DND-41 (cell line): ENCODE measurements at regions not wholly inside any gene's neighbourhood (a gene's known extent, or its start where the extent isn't known, plus 50 kb on each side); places are given as distances from the start of the nearest gene placed in this dataset.
"Not testable (repeated sequence)": the region's sequence is repeated elsewhere in the genome, so short reads cannot be mapped to it uniquely, and the experiment has no call there.

Experiments used
- ATAC-seq: fragments of 200-7000 bp; cut with Tn5 transposase; 3 replicates; pipeline ENCODE4 v1.9.1; 2021; ENCODE audit warnings: low read depth; ENCODE audit not compliant: insufficient read depth
- DNase-seq: peaks from one replicate; pipeline ENCODE4 v3.0.0-alpha.2; 2020
- H2AFZ ChIP-seq: 2 replicates; pipeline ENCODE4 v1.6.0; 2012; ENCODE audit warnings: low read depth, low read length
- H3K27ac ChIP-seq: 2 replicates; pipeline ENCODE4 v1.5.1; 2012; ENCODE audit warnings: low read length, inconsistent platforms
- H3K27me3 ChIP-seq: fragments of 200-600 bp; sonication (generic); 2 replicates; pipeline ENCODE4 v1.6.0; 2012; ENCODE audit warnings: low read length, mild to moderate bottlenecking, inconsistent platforms; ENCODE audit not compliant: insufficient read depth, poor library complexity
- H3K36me3 ChIP-seq: 2 replicates; pipeline ENCODE4 v1.5.1; 2012; ENCODE audit warnings: low read length, inconsistent platforms; ENCODE audit not compliant: insufficient read depth
- H3K4me1 ChIP-seq: 2 replicates; pipeline ENCODE4 v1.5.1; 2012; ENCODE audit warnings: mild to moderate bottlenecking, low read length; ENCODE audit not compliant: insufficient read depth
- H3K4me2 ChIP-seq: 2 replicates; pipeline ENCODE4 v1.6.0; 2012; ENCODE audit warnings: mild to moderate bottlenecking, moderate library complexity, low read length, inconsistent platforms; ENCODE audit not compliant: insufficient read depth
- H3K4me3 ChIP-seq, 2 experiments: fragments of 200-600 bp in 1 of 2; shearing (Covaris generic) in 1 of 2; 2 replicates each; pipeline ENCODE4 v1.5.1; 2012 to 2016; ENCODE audit warnings: inconsistent platforms in 2 of 2, low read length in 2 of 2, mild to moderate bottlenecking in 2 of 2, low read depth in 1 of 2, moderate library complexity in 1 of 2
- H3K79me2 ChIP-seq: 2 replicates; pipeline ENCODE4 v1.6.0; 2012; ENCODE audit warnings: low read length, inconsistent platforms; ENCODE audit not compliant: insufficient read depth
- H3K9ac ChIP-seq: 2 replicates; pipeline ENCODE4 v1.6.0; 2012; ENCODE audit warnings: low read depth, mild to moderate bottlenecking, inconsistent platforms, low read length, moderate library complexity
- H3K9me3 ChIP-seq: 2 replicates; pipeline ENCODE4 v1.5.1; 2012; ENCODE audit warnings: low read length, moderate library complexity, mild to moderate bottlenecking, inconsistent platforms; ENCODE audit not compliant: insufficient read depth, severe bottlenecking
- H4K20me1 ChIP-seq: 2 replicates; pipeline ENCODE4 v1.6.0; 2012; ENCODE audit warnings: low read length; ENCODE audit not compliant: insufficient read depth
- EZH2 ChIP-seq: IDR thresholded peaks from 3 replicates; pipeline ENCODE4 v1.6.1; 2012; ENCODE audit warnings: borderline replicate concordance, low read depth, mild to moderate bottlenecking, moderate library complexity, low read length, inconsistent platforms; ENCODE audit not compliant: severe bottlenecking
- TF ChIP-seq, protein P1 (sequence below): IDR thresholded peaks from 2 replicates; pipeline ENCODE4 v1.5.1; 2012; ENCODE audit warnings: borderline replicate concordance, low read length, moderate library complexity, mild to moderate bottlenecking; ENCODE audit not compliant: poor library complexity, severe bottlenecking; ENCODE audit errors: extremely low read depth

- not testable (repeated sequence) for H3K79me2 ChIP-seq, H3K4me3 ChIP-seq, H3K27me3 ChIP-seq, DNase-seq, H4K20me1 ChIP-seq, H3K27ac ChIP-seq, ATAC-seq, H3K9ac ChIP-seq, H2AFZ ChIP-seq, H3K9me3 ChIP-seq, H3K4me2 ChIP-seq, H3K36me3 ChIP-seq, H3K4me1 ChIP-seq
These were observed 151.2 kb downstream of the TBC1D2B start for GRCh38 chr15:77926296-77926695.

- not testable (repeated sequence) for H4K20me1 ChIP-seq, H3K4me1 ChIP-seq, H3K9me3 ChIP-seq, H2AFZ ChIP-seq, H3K4me3 ChIP-seq, H3K27me3 ChIP-seq, H3K36me3 ChIP-seq, ATAC-seq, H3K79me2 ChIP-seq, H3K27ac ChIP-seq, H3K4me2 ChIP-seq, H3K9ac ChIP-seq, DNase-seq
These were observed 152.4 kb downstream of the TBC1D2B start for GRCh38 chr15:77925101-77925500.

DNA sequence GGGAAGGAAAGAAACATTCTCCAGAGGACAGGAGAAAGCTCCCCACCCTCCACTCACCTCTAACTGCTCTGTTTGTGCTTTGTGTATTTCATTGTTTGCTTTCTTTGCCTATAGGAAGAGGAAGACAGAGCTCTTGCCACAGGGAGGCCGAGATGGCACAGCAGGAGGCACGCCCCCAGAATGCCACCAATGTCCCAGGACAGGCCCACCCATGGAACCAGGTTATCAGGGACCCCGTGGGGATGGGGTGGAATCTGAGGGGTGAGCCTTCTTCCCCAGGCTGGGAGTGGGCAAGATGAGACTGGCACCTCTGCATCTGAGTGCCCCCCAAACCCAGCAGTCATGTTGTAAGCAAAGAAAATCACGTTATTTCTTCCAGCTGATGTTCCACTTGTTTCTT, 155.8 kb downstream of the TBC1D2B start:
- Histone ChIP-seq H3K79me2 (no peaks in the 10 kb centered on the region), H4K20me1 (no peaks in the 10 kb centered on the region), H2AFZ (no peak overlapping the region), H3K4me1 (no peaks in the 10 kb centered on the region), H3K9me3 (no peaks in the 10 kb centered on the region), H3K4me3 (no peak overlapping the region), H3K27ac (no peak overlapping the region), H3K9ac (no peak overlapping the region), H3K27me3 (no peaks in the 10 kb centered on the region), H3K4me2 (no peak overlapping the region), H3K36me3 (no peaks in the 10 kb centered on the region)
- TF ChIP-seq EZH2: no peak
- TF ChIP-seq, protein P1, sequence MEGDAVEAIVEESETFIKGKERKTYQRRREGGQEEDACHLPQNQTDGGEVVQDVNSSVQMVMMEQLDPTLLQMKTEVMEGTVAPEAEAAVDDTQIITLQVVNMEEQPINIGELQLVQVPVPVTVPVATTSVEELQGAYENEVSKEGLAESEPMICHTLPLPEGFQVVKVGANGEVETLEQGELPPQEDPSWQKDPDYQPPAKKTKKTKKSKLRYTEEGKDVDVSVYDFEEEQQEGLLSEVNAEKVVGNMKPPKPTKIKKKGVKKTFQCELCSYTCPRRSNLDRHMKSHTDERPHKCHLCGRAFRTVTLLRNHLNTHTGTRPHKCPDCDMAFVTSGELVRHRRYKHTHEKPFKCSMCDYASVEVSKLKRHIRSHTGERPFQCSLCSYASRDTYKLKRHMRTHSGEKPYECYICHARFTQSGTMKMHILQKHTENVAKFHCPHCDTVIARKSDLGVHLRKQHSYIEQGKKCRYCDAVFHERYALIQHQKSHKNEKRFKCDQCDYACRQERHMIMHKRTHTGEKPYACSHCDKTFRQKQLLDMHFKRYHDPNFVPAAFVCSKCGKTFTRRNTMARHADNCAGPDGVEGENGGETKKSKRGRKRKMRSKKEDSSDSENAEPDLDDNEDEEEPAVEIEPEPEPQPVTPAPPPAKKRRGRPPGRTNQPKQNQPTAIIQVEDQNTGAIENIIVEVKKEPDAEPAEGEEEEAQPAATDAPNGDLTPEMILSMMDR: no peak
- DNase-seq: no peak
- no peak for ATAC-seq

DNA sequence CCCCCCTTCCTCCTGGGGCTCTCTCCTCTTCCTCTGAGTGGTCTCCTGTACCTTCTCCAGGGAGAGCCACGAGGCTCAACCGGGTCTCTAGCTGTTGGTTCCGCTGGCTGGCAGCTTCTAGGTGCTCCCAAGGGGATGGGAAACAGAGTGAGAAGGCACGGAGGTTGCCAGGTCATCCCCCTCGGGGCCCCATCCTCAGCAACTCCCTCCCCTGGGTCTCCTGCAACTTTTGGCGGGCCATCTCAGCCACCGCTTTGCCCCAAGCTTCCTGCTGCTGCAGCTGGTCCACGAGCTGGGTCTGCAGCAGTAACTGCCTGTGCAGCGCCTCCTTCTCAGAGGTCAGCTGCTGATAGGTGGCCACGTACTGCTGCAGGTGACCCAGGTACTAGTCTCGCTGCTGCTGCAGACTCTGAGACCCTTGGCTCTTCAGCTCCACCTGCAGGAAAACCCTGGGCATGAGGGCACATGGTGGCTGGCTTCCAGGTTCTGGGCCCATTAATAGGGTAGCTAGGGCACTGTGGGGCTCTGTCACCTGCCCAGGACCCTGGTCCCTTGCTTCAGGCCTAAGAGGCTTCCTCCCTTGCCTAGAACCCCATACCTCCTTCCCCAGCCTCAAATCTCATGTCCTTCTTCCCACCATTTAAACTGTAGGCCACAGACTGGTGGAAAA, 160.4 kb downstream of the TBC1D2B start:
- not testable (repeated sequence) for DNase-seq, H3K9ac ChIP-seq, ATAC-seq, H3K4me3 ChIP-seq, H4K20me1 ChIP-seq, H3K36me3 ChIP-seq, H3K27ac ChIP-seq, H3K27me3 ChIP-seq, H3K9me3 ChIP-seq, H2AFZ ChIP-seq, H3K4me2 ChIP-seq, H3K79me2 ChIP-seq, H3K4me1 ChIP-seq

DNA sequence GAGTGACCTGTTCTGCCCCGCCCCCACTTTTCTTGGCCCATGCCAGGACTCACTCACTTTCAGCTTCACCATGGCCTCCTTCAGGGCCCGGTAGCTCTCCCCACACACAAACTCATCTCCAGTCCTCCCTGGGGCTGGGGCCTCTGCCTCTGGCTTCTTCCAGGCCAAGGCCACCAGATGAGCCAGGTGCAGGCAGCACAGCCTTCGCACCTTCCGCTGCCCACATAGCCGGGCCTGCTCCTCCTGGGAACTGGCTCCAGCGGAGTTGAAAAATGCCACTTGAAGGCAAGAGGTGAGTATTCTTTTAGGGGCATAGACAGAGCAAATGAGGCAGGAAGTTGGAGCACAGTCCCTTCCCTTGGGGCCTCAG, 161.6 kb downstream of the TBC1D2B start:
- not testable (repeated sequence) for H3K4me2 ChIP-seq, H3K4me1 ChIP-seq, H2AFZ ChIP-seq, DNase-seq, H3K9ac ChIP-seq, H3K79me2 ChIP-seq, H3K4me3 ChIP-seq, H3K9me3 ChIP-seq, H3K27me3 ChIP-seq, H3K27ac ChIP-seq, H4K20me1 ChIP-seq, ATAC-seq, H3K36me3 ChIP-seq
